Sigmoid colon (tissue), 4 donors: ENCODE measurements at regions not wholly inside any gene's neighbourhood (a gene's known extent, or its start where the extent isn't known, plus 50 kb on each side); places are given as distances from the start of the nearest gene placed in this dataset.

Experiments used
- EP300 ChIP-seq, 4 donors: sonication (generic); formaldehyde crosslinking; IDR thresholded peaks; one replicate each; pipeline ENCODE4 v1.6.1; 2017; ENCODE audit warnings: antibody characterized with exemption in 4 of 4
- POLR2A ChIP-seq, 2 donors: fragments of 450-650 bp; IDR thresholded peaks; one replicate each; pipeline ENCODE4 v1.6.1; 2016; ENCODE audit warnings: antibody characterized with exemption in 2 of 2, mild to moderate bottlenecking in 2 of 2, moderate library complexity in 2 of 2
- POLR2AphosphoS5 ChIP-seq, 4 donors: sonication (generic); formaldehyde crosslinking; IDR thresholded peaks; one replicate each; pipeline ENCODE4 v1.6.1; 2017; ENCODE audit warnings: antibody characterized with exemption in 4 of 4
- TF ChIP-seq, protein P1 (sequence below), 4 experiments: fragments of 450-650 bp in 3 of 4; fragments of 200-600 bp in 1 of 4; IDR thresholded peaks; one replicate each; pipeline ENCODE4 v1.5.1; 2016 to 2019; ENCODE audit warnings: antibody characterized with exemption in 4 of 4, mild to moderate bottlenecking in 3 of 4, moderate library complexity in 2 of 4

DNA sequence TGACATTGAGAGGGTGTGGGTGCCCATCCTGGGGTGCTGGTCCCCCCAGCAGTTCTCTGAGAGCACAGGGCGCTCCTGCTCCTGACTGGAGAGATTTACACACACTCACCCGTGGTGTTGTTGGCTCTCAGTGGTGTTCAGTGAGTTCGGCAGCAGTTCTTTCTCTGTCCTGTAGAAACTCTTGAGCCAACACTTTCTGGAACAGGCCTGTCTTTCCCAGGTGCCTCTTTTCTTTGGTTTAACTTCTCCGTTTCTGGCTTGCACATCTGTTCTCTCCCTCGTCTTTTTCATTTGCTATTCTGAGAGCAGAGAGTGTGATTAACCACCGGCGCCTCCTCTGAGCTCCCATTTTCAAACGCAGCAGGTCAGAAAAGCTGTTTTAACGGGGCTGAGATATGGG, 284.5 kb downstream of the IRX2 start:
- TF ChIP-seq, protein P1, sequence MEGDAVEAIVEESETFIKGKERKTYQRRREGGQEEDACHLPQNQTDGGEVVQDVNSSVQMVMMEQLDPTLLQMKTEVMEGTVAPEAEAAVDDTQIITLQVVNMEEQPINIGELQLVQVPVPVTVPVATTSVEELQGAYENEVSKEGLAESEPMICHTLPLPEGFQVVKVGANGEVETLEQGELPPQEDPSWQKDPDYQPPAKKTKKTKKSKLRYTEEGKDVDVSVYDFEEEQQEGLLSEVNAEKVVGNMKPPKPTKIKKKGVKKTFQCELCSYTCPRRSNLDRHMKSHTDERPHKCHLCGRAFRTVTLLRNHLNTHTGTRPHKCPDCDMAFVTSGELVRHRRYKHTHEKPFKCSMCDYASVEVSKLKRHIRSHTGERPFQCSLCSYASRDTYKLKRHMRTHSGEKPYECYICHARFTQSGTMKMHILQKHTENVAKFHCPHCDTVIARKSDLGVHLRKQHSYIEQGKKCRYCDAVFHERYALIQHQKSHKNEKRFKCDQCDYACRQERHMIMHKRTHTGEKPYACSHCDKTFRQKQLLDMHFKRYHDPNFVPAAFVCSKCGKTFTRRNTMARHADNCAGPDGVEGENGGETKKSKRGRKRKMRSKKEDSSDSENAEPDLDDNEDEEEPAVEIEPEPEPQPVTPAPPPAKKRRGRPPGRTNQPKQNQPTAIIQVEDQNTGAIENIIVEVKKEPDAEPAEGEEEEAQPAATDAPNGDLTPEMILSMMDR (IDR thresholded peaks at IDR 0.05) = no peak
- TF ChIP-seq POLR2A (IDR thresholded peaks at IDR 0.05) = no peak
- no peak for TF ChIP-seq EP300 (IDR thresholded peaks at IDR 0.05)
- no peak for TF ChIP-seq POLR2AphosphoS5 (IDR thresholded peaks at IDR 0.05)
